ENCODE measurements at regions not wholly inside any gene's neighbourhood (a gene's known extent, or its start where the extent isn't known, plus 50 kb on each side); places are given as distances from the start of the nearest gene placed in this dataset.
"Not testable (repeated sequence)": the region's sequence is repeated elsewhere in the genome, so short reads cannot be mapped to it uniquely, and the experiment has no call there.

DNA sequence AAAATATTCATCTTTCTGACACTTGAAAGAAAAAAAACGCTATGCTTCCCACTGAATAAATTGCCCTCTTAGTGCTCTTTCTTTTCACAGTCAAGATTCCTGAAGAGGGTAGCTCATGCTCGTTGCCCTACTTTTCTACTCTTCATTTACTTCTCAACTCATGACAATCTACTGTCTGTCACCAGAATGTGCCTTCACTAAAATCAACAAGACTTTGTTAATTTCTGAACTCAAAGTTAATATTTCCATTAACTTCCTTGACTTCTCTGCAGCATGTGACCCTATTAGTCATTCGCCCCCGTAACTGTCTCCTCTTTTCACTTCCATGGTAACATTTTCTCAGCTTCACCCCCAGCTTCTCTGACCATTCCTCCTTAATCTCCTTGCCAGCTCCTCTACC, 98.9 kb upstream of the MAPRE2 start:
- H3K27me3 Mint-ChIP-seq: peaks cover 11 to 24% of the 10 kb centered on the region in 2 donors
- H3K4me3 ChIP-seq (ENCODE audit: control insufficient read depth in 1 of 2, extremely low read depth in 1 of 2, low read length in 1 of 2): no peak overlapping the region
- H3K36me3 ChIP-seq (ENCODE audit: control insufficient read depth in 2 of 2, extremely low read depth in 1 of 2, insufficient read depth in 1 of 2, low read length in 1 of 2): no peaks in the 10 kb centered on the region
- ATAC-seq (replicated peaks in 1 of 4) (no peak), DNase-seq (no peak)
- H3K4me1 ChIP-seq (ENCODE audit: control insufficient read depth in 1 of 2, extremely low read depth in 1 of 2, insufficient read depth in 2 of 2, low read length in 2 of 2): no peaks in the 10 kb centered on the region
- H3K9me3 Mint-ChIP-seq: no peaks in the 10 kb centered on the region
- H3K27ac ChIP-seq (ENCODE audit: low read length): no peak overlapping the region
- H3K27ac Mint-ChIP-seq: no peak overlapping the region
- H3K36me3 Mint-ChIP-seq: no peaks in the 10 kb centered on the region
- CTCF ChIA-PET: no interaction called here
- WGBS (ENCODE audit: insufficient coverage): 85% methylated on average over 2 of the region's 4 CpGs
- H3K4me3 Mint-ChIP-seq: no peak overlapping the region
- H3K9me3 ChIP-seq: no peaks in the 10 kb centered on the region
- POLR2A ChIA-PET: no interaction called here
- H3K27me3 ChIP-seq (replicated peaks in 1 of 2; ENCODE audit: control insufficient read depth in 2 of 2, extremely low read depth in 1 of 2, insufficient read depth in 2 of 2, low read length in 1 of 2): no peaks in the 10 kb centered on the region
- no peaks in the 10 kb centered on the region for H3K4me1 Mint-ChIP-seq

DNA sequence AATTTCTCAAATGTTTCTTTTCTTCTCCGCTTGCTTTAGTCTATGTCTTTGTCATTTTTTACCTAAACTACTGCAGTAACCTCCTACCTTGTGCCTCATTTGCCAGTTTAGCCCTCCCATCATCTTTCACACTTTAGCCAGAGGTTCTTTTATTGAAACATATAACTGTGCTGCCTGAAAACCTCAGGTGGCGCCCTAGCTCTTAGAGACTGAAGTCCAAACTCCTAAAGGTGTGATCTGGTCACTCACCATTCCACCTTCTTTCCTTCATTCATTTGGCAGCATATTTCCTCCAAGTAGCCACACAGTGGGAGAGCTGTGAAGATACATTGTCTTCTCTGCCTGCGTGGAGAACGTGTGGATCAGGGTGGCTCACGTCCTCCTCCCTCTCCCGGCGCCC, 98.2 kb upstream of the MAPRE2 start:
- CTCF ChIA-PET: no interaction called here
- peaks cover 11 to 20% of the 10 kb centered on the region in 2 donors for H3K27me3 Mint-ChIP-seq

DNA sequence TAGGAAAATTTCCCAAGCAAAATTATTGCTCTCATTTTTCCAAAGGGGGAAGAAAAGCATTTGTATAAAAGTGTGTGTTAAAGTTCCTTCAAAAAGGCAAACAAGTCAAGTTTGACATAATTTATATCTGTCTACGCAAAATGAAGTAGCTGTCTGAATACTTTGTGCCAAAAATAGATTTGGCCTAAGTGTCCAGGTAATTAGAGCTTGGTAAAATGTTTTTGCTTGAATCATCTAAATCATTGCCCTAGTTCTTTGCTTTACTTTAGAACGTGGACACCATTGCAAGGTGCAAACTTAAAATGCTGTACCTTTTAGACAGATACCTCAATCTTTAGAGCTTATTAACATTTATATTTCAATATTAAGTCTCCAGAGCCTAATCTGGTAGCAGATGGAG, 97.6 kb upstream of the MAPRE2 start:
- Mint-ChIP-seq H3K27me3 (peaks cover 11 to 20% of the 10 kb centered on the region in 2 donors), H3K36me3 (no peaks in the 10 kb centered on the region), H3K27ac (no peak overlapping the region), H3K9me3 (no peaks in the 10 kb centered on the region), H3K4me3 (no peak overlapping the region), H3K4me1 (no peaks in the 10 kb centered on the region)
- no peaks in the 10 kb centered on the region for H3K4me1 ChIP-seq (ENCODE audit: control insufficient read depth in 1 of 2, extremely low read depth in 1 of 2, insufficient read depth in 2 of 2, low read length in 2 of 2)
- no CpG with 5 or more reads among the region's 2 CpGs for WGBS (ENCODE audit: insufficient coverage)
- ATAC-seq (replicated peaks in 1 of 4): no peak
- no peaks in the 10 kb centered on the region for H3K27me3 ChIP-seq (replicated peaks in 1 of 2; ENCODE audit: control insufficient read depth in 2 of 2, extremely low read depth in 1 of 2, insufficient read depth in 2 of 2, low read length in 1 of 2)
- H3K9me3 ChIP-seq: no peaks in the 10 kb centered on the region
- no peaks in the 10 kb centered on the region for H3K36me3 ChIP-seq (ENCODE audit: control insufficient read depth in 2 of 2, extremely low read depth in 1 of 2, insufficient read depth in 1 of 2, low read length in 1 of 2)
- H3K4me3 ChIP-seq (ENCODE audit: control insufficient read depth in 1 of 2, extremely low read depth in 1 of 2, low read length in 1 of 2): no peak overlapping the region
- POLR2A ChIA-PET: no interaction called here
- DNase-seq: no peak
- no peak overlapping the region for H3K27ac ChIP-seq (ENCODE audit: low read length)
- CTCF ChIA-PET: no interaction called here

More for the DNA sequence above, 98.2 kb upstream of the MAPRE2 start:
- WGBS (ENCODE audit: insufficient coverage): 82% methylated on average over 2 of the region's 7 CpGs
- Histone ChIP-seq H3K4me3 (ENCODE audit: control insufficient read depth in 1 of 2, extremely low read depth in 1 of 2, low read length in 1 of 2) (no peak overlapping the region), H3K4me1 (ENCODE audit: control insufficient read depth in 1 of 2, extremely low read depth in 1 of 2, insufficient read depth in 2 of 2, low read length in 2 of 2) (no peaks in the 10 kb centered on the region), H3K36me3 (ENCODE audit: control insufficient read depth in 2 of 2, extremely low read depth in 1 of 2, insufficient read depth in 1 of 2, low read length in 1 of 2) (no peaks in the 10 kb centered on the region), H3K27ac (ENCODE audit: low read length) (no peak overlapping the region), H3K9me3 (no peaks in the 10 kb centered on the region), H3K27me3 (replicated peaks in 1 of 2; ENCODE audit: control insufficient read depth in 2 of 2, extremely low read depth in 1 of 2, insufficient read depth in 2 of 2, low read length in 1 of 2) (no peaks in the 10 kb centered on the region)
- no peak for ATAC-seq (replicated peaks in 1 of 4)
- Mint-ChIP-seq H3K36me3 (no peaks in the 10 kb centered on the region), H3K4me1 (no peaks in the 10 kb centered on the region), H3K27ac (no peak overlapping the region), H3K4me3 (no peak overlapping the region), H3K9me3 (no peaks in the 10 kb centered on the region)
- POLR2A ChIA-PET: no interaction called here
- no peak for DNase-seq

DNA sequence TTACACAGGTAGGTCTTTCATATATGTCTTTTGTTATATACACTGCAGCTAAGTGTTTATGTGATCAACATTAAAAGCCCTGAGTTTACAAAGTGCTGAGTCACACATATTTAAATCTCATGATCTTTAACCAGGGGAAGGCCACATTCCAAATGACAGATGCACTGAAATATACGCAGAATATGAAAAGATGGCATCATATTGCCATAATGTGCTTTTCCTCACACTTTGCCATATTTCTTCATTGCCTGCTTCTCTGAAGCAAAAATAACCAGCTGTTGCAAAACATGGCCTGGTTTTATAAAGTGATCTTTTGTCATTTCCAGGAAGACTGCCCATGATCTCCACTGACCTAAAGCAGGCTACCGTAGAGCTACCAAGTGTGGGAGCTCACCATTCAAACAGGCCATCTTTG, 93.5 kb upstream of the MAPRE2 start:
- Histone ChIP-seq H3K27me3 (replicated peaks in 1 of 2; ENCODE audit: control insufficient read depth in 2 of 2, extremely low read depth in 1 of 2, insufficient read depth in 2 of 2, low read length in 1 of 2) (no peaks in the 10 kb centered on the region), H3K4me3 (ENCODE audit: control insufficient read depth in 1 of 2, extremely low read depth in 1 of 2, low read length in 1 of 2) (no peak overlapping the region), H3K36me3 (ENCODE audit: control insufficient read depth in 2 of 2, extremely low read depth in 1 of 2, insufficient read depth in 1 of 2, low read length in 1 of 2) (no peaks in the 10 kb centered on the region), H3K4me1 (ENCODE audit: control insufficient read depth in 1 of 2, extremely low read depth in 1 of 2, insufficient read depth in 2 of 2, low read length in 2 of 2) (no peaks in the 10 kb centered on the region), H3K9me3 (no peaks in the 10 kb centered on the region), H3K27ac (ENCODE audit: low read length) (no peak overlapping the region)
- Mint-ChIP-seq H3K27me3 (peaks cover 8 to 9% of the 10 kb centered on the region in 2 donors), H3K36me3 (no peaks in the 10 kb centered on the region), H3K4me3 (no peak overlapping the region), H3K4me1 (no peaks in the 10 kb centered on the region), H3K9me3 (no peaks in the 10 kb centered on the region), H3K27ac (no peak overlapping the region)
- ChIA-PET CTCF (interaction anchor here in 1 of 2 donors (0.6 kb wide), 1 partner anchor 196 kb away, joined by 4 read pairs; no protein-coding TSS in a partner anchor), POLR2A (interaction anchor here in 1 of 2 donors (0.6 kb wide), 1 partner anchor 11 kb away, joined by 4 read pairs; no protein-coding TSS in a partner anchor)
- DNase-seq (no peak), ATAC-seq (replicated peaks in 1 of 4) (no peak)
- no CpG with 5 or more reads among the region's 2 CpGs for whole genome bisulfite sequencing (ENCODE audit: insufficient coverage)

DNA sequence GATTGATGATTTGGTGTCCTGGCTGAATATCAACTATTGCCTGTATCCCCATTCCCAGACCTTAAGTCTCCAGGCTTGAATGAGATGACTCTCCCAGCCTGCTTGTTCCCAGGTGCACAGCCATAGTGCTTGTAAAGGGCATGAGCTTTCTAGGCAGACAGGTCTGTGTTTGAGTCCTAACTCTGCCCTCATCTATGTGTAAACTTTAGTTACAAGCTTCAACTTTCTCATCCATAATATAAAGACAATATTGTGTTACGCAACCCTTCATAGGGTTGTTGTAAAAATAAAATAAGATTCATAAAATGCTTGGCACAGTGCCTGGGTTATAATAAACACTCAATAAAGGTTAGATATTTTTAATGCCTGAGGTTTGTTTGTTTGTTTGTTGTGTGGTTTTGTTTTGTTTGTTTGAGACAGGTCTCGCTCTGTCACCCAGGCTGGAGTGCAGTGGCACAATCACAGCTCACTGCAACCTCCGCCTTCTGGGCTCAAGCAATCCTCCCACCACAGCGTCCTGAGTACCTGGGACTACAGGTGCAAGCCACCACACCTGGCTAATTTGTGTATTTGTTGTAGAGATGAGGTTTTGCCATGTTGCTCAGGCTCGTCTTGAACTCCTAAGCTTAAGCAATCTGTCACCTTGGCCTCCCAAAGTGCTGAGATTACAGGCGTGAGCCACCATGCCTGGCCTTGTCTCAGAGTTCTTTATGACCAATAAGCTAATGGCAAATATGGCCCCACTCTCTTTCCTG, 89.4 kb upstream of the MAPRE2 start:
- H3K9me3 Mint-ChIP-seq: peaks cover 0 to 5% (median 0%) of the 10 kb centered on the region in 3 donors
- H3K27me3 Mint-ChIP-seq: peaks cover 13 to 16% of the 10 kb centered on the region in 2 donors
- DNase-seq: no peak
- 90% methylated on average over 3 of the region's 6 CpGs for WGBS (ENCODE audit: insufficient coverage)
- H3K36me3 Mint-ChIP-seq: no peaks in the 10 kb centered on the region
- no peak overlapping the region for H3K4me3 ChIP-seq (ENCODE audit: control insufficient read depth in 1 of 2, extremely low read depth in 1 of 2, low read length in 1 of 2)
- H3K27ac Mint-ChIP-seq: no peak overlapping the region
- H3K36me3 ChIP-seq (ENCODE audit: control insufficient read depth in 2 of 2, extremely low read depth in 1 of 2, insufficient read depth in 1 of 2, low read length in 1 of 2): no peaks in the 10 kb centered on the region
- CTCF ChIA-PET: no interaction called here
- no peaks in the 10 kb centered on the region for H3K9me3 ChIP-seq
- POLR2A ChIA-PET: no interaction called here
- no peak overlapping the region for H3K27ac ChIP-seq (ENCODE audit: low read length)
- H3K4me1 ChIP-seq (ENCODE audit: control insufficient read depth in 1 of 2, extremely low read depth in 1 of 2, insufficient read depth in 2 of 2, low read length in 2 of 2): no peaks in the 10 kb centered on the region
- no peaks in the 10 kb centered on the region for H3K27me3 ChIP-seq (replicated peaks in 1 of 2; ENCODE audit: control insufficient read depth in 2 of 2, extremely low read depth in 1 of 2, insufficient read depth in 2 of 2, low read length in 1 of 2)
- no peak overlapping the region for H3K4me3 Mint-ChIP-seq
- no peak for ATAC-seq (replicated peaks in 1 of 4)
- no peaks in the 10 kb centered on the region for H3K4me1 Mint-ChIP-seq

DNA sequence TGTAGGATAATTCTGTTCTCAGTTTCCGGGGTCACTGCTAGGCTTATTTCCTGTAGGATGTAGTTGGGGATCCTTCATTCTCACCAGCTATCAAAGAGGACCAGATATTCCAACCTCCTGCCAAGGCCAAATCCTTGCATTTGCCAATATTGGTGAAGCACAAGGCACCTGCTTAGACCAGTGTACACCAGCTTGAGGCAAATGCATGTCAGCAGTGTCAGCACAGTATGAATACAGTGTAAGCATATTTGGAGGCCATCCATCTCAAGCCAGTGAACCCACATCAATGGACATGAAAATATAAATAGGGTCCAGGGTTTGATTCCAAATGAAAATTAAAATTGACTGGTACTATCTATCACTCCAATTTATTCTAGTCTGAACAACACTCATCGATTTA, 88.0 kb upstream of the MAPRE2 start:
- no peak for DNase-seq
- ATAC-seq (replicated peaks in 1 of 4): no peak
- Histone ChIP-seq H3K4me3 (ENCODE audit: control insufficient read depth in 1 of 2, extremely low read depth in 1 of 2, low read length in 1 of 2) (no peak overlapping the region), H3K27ac (ENCODE audit: low read length) (no peak overlapping the region), H3K27me3 (replicated peaks in 1 of 2; ENCODE audit: control insufficient read depth in 2 of 2, extremely low read depth in 1 of 2, insufficient read depth in 2 of 2, low read length in 1 of 2) (no peaks in the 10 kb centered on the region), H3K4me1 (ENCODE audit: control insufficient read depth in 1 of 2, extremely low read depth in 1 of 2, insufficient read depth in 2 of 2, low read length in 2 of 2) (no peaks in the 10 kb centered on the region), H3K9me3 (no peaks in the 10 kb centered on the region), H3K36me3 (ENCODE audit: control insufficient read depth in 2 of 2, extremely low read depth in 1 of 2, insufficient read depth in 1 of 2, low read length in 1 of 2) (no peaks in the 10 kb centered on the region)
- Mint-ChIP-seq H3K4me1 (no peaks in the 10 kb centered on the region), H3K4me3 (no peak overlapping the region), H3K36me3 (no peaks in the 10 kb centered on the region), H3K27ac (no peak overlapping the region), H3K27me3 (peaks cover 16 to 19% of the 10 kb centered on the region in 2 donors), H3K9me3 (peaks cover 0 to 5% (median 0%) of the 10 kb centered on the region in 3 donors)
- ChIA-PET POLR2A (interaction anchor here in 1 of 2 donors (0.6 kb wide), 1 partner anchor 1032 kb away, joined by 3 read pairs; no protein-coding TSS in a partner anchor), CTCF (no interaction called here)
- 100% methylated on average over 1 of the region's 2 CpGs for WGBS (ENCODE audit: insufficient coverage)

DNA sequence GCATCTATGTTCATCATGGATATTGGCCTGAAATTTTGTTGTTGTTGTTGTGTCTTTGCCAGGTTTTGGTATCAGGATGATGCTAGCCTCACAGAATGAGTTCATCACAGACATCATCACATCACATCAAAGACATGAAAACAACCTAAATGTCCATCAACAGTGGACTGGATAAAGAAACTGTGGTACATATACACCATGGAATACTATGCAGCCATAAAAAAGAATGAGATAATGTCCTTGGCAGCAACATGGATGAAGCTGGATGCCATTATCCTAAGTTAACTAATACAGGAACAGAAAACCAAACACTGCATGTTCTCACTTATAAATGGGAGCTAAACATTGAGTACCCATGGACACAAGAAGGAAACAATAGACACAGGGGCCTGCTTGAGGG, 85.7 kb upstream of the MAPRE2 start:
- not testable (repeated sequence) for H3K4me3 ChIP-seq (ENCODE audit: control insufficient read depth in 1 of 2, extremely low read depth in 1 of 2, low read length in 1 of 2)

More for the DNA sequence above, 85.7 kb upstream of the MAPRE2 start:
- H3K36me3 Mint-ChIP-seq; H3K27ac ChIP-seq (ENCODE audit: low read length); H3K27me3 ChIP-seq (replicated peaks in 1 of 2; ENCODE audit: control insufficient read depth in 2 of 2, extremely low read depth in 1 of 2, insufficient read depth in 2 of 2, low read length in 1 of 2); H3K27ac Mint-ChIP-seq; H3K9me3 Mint-ChIP-seq; DNase-seq; ATAC-seq (replicated peaks in 1 of 4); H3K36me3 ChIP-seq (ENCODE audit: control insufficient read depth in 2 of 2, extremely low read depth in 1 of 2, insufficient read depth in 1 of 2, low read length in 1 of 2); H3K4me3 Mint-ChIP-seq; POLR2A ChIA-PET; H3K9me3 ChIP-seq; H3K4me1 ChIP-seq (ENCODE audit: control insufficient read depth in 1 of 2, extremely low read depth in 1 of 2, insufficient read depth in 2 of 2, low read length in 2 of 2); CTCF ChIA-PET; H3K4me1 Mint-ChIP-seq: not testable (repeated sequence)
- H3K27me3 Mint-ChIP-seq: peaks cover 22 to 23% of the 10 kb centered on the region in 2 donors
